Stimulated activated naive CD8-positive, alpha-beta T cell treated with anti-CD3 and anti-CD28 coated beads, Interleukin-15, Interleukin-2, amounts not matched to agents 100 ng/mL and 50 ng/mL, for 24 hours (primary cell): ENCODE measurements at regions not wholly inside any gene's neighbourhood (a gene's known extent, or its start where the extent isn't known, plus 50 kb on each side); places are given as distances from the start of the nearest gene placed in this dataset.

Experiments used
- H3K27ac Mint-ChIP-seq: one replicate; pipeline ENCODE4 v1.8.0; 2021; ENCODE audit warnings: mild to moderate bottlenecking, mixed read lengths
- H3K27me3 Mint-ChIP-seq: one replicate; pipeline ENCODE4 v1.8.0; 2021; ENCODE audit warnings: mixed read lengths
- H3K36me3 Mint-ChIP-seq: one replicate; pipeline ENCODE4 v1.8.0; 2021; ENCODE audit warnings: low read depth, mixed read lengths
- H3K4me1 Mint-ChIP-seq: one replicate; pipeline ENCODE4 v1.8.0; 2021; ENCODE audit warnings: low read depth, mixed read lengths
- H3K4me3 Mint-ChIP-seq: one replicate; pipeline ENCODE4 v1.8.0; 2021; ENCODE audit warnings: mild to moderate bottlenecking, mixed read lengths
- H3K9me3 Mint-ChIP-seq: one replicate; pipeline ENCODE4 v1.8.0; 2021; ENCODE audit warnings: mixed read lengths

GRCh38 chr6:43981363-43981990 is 145.8 kb downstream of the MRPL14 start:
- Mint-ChIP-seq H3K4me1 (peaks cover 13% of the 10 kb centered on the region), H3K27ac (no peak overlapping the region), H3K4me3 (no peak overlapping the region), H3K9me3 (no peaks in the 10 kb centered on the region), H3K36me3 (no peaks in the 10 kb centered on the region), H3K27me3 (peaks cover 23% of the 10 kb centered on the region)

GRCh38 chr6:43980004-43980795 is 147.1 kb downstream of the MRPL14 start:
- H3K4me1 Mint-ChIP-seq: peaks cover 13% of the 10 kb centered on the region
- no peaks in the 10 kb centered on the region for H3K36me3 Mint-ChIP-seq
- H3K27ac Mint-ChIP-seq: no peak overlapping the region
- H3K4me3 Mint-ChIP-seq: no peak overlapping the region
- peaks cover 34% of the 10 kb centered on the region for H3K27me3 Mint-ChIP-seq
- H3K9me3 Mint-ChIP-seq: no peaks in the 10 kb centered on the region

- peaks cover 34% of the 10 kb centered on the region for H3K27me3 Mint-ChIP-seq
- no peaks in the 10 kb centered on the region for H3K36me3 Mint-ChIP-seq
- H3K4me1 Mint-ChIP-seq: peaks cover 13% of the 10 kb centered on the region
- no peaks in the 10 kb centered on the region for H3K9me3 Mint-ChIP-seq
- no peak overlapping the region for H3K27ac Mint-ChIP-seq
- H3K4me3 Mint-ChIP-seq: no peak overlapping the region
Measured at GRCh38 chr6:43979525-43979924, 147.7 kb downstream of the MRPL14 start.

GRCh38 chr6:43978473-43979346 is 148.5 kb downstream of the MRPL14 start:
- Mint-ChIP-seq H3K9me3 (no peaks in the 10 kb centered on the region), H3K27ac (no peak overlapping the region), H3K36me3 (no peaks in the 10 kb centered on the region), H3K27me3 (peaks cover 38% of the 10 kb centered on the region), H3K4me1 (peaks cover 13% of the 10 kb centered on the region), H3K4me3 (no peak overlapping the region)

GRCh38 chr6:43977404-43978111 is 149.7 kb downstream of the MRPL14 start:
- H3K36me3 Mint-ChIP-seq: no peaks in the 10 kb centered on the region
- H3K27me3 Mint-ChIP-seq: peaks cover 38% of the 10 kb centered on the region
- no peak overlapping the region for H3K27ac Mint-ChIP-seq
- peaks cover 13% of the 10 kb centered on the region for H3K4me1 Mint-ChIP-seq
- H3K4me3 Mint-ChIP-seq: no peak overlapping the region
- H3K9me3 Mint-ChIP-seq: no peaks in the 10 kb centered on the region

GRCh38 chr6:43976706-43977403 is 150.4 kb downstream of the MRPL14 start:
- no peaks in the 10 kb centered on the region for H3K36me3 Mint-ChIP-seq
- H3K27me3 Mint-ChIP-seq: peaks cover 38% of the 10 kb centered on the region
- H3K4me3 Mint-ChIP-seq: no peak overlapping the region
- H3K9me3 Mint-ChIP-seq: no peaks in the 10 kb centered on the region
- no peak overlapping the region for H3K27ac Mint-ChIP-seq
- peaks cover 13% of the 10 kb centered on the region for H3K4me1 Mint-ChIP-seq

GRCh38 chr6:43974643-43975230 is 152.5 kb downstream of the MRPL14 start:
- peaks cover 13% of the 10 kb centered on the region for H3K4me1 Mint-ChIP-seq
- H3K4me3 Mint-ChIP-seq: no peak overlapping the region
- H3K36me3 Mint-ChIP-seq: no peaks in the 10 kb centered on the region
- no peak overlapping the region for H3K27ac Mint-ChIP-seq
- H3K9me3 Mint-ChIP-seq: no peaks in the 10 kb centered on the region
- H3K27me3 Mint-ChIP-seq: peaks cover 32% of the 10 kb centered on the region

GRCh38 chr6:43973357-43973756 is 153.9 kb downstream of the MRPL14 start:
- peaks cover 11% of the 10 kb centered on the region for H3K4me1 Mint-ChIP-seq
- H3K9me3 Mint-ChIP-seq: no peaks in the 10 kb centered on the region
- H3K27ac Mint-ChIP-seq: no peak overlapping the region
- no peak overlapping the region for H3K4me3 Mint-ChIP-seq
- no peaks in the 10 kb centered on the region for H3K36me3 Mint-ChIP-seq
- peaks cover 30% of the 10 kb centered on the region for H3K27me3 Mint-ChIP-seq

GRCh38 chr6:43972913-43973300 is 154.3 kb downstream of the MRPL14 start:
- H3K4me1 Mint-ChIP-seq: peaks cover 10% of the 10 kb centered on the region
- H3K27me3 Mint-ChIP-seq: peaks cover 27% of the 10 kb centered on the region
- H3K4me3 Mint-ChIP-seq: no peak overlapping the region
- H3K36me3 Mint-ChIP-seq: no peaks in the 10 kb centered on the region
- no peaks in the 10 kb centered on the region for H3K9me3 Mint-ChIP-seq
- no peak overlapping the region for H3K27ac Mint-ChIP-seq

- Mint-ChIP-seq H3K27ac (no peak overlapping the region), H3K36me3 (no peaks in the 10 kb centered on the region), H3K27me3 (peaks cover 22% of the 10 kb centered on the region), H3K4me1 (peaks cover 4% of the 10 kb centered on the region), H3K9me3 (no peaks in the 10 kb centered on the region), H3K4me3 (no peak overlapping the region)
Measured at GRCh38 chr6:43972179-43972912, 154.9 kb downstream of the MRPL14 start.

- no peak overlapping the region for H3K27ac Mint-ChIP-seq
- no peaks in the 10 kb centered on the region for H3K9me3 Mint-ChIP-seq
- H3K4me3 Mint-ChIP-seq: no peak overlapping the region
- H3K4me1 Mint-ChIP-seq: no peaks in the 10 kb centered on the region
- H3K27me3 Mint-ChIP-seq: peaks cover 17% of the 10 kb centered on the region
- no peaks in the 10 kb centered on the region for H3K36me3 Mint-ChIP-seq
Measured at GRCh38 chr6:43971776-43972126, 155.5 kb downstream of the MRPL14 start.

GRCh38 chr6:43970913-43971775 is 156.1 kb downstream of the MRPL14 start:
- Mint-ChIP-seq H3K27me3 (peaks cover 16% of the 10 kb centered on the region), H3K36me3 (no peaks in the 10 kb centered on the region), H3K4me1 (no peaks in the 10 kb centered on the region), H3K4me3 (no peak overlapping the region), H3K9me3 (no peaks in the 10 kb centered on the region), H3K27ac (no peak overlapping the region)
